WTC11 (cell line): ENCODE measurements at regions not wholly inside any gene's neighbourhood (a gene's known extent, or its start where the extent isn't known, plus 50 kb on each side); places are given as distances from the start of the nearest gene placed in this dataset.
A peak's percentile ranks its signal among the peaks of the same experiment; 100 is the strongest.

ENCODE experiments used
- ATAC-seq: fragments of 200-7000 bp; cut with Tn5 transposase; 2 replicates; pipeline ENCODE4 v1.10.0; 2021; ENCODE audit warnings: mild to moderate bottlenecking, moderate library complexity
- CTCF ChIA-PET: fragments of 300-600 bp; sonication (Branson Sonifier 250); formaldehyde crosslinking; loops from one replicate; lab custom pipeline; 2021; ENCODE audit warnings: antibody characterized with exemption; lab: Charles Lee
- POLR2A ChIA-PET: fragments of 350-600 bp; sonication (Branson Sonifier 250); formaldehyde crosslinking; loops from one replicate; lab custom pipeline; 2021; ENCODE audit warnings: antibody characterized with exemption; lab: Charles Lee
- DNase-seq: peaks from one replicate; pipeline ENCODE4 v3.0.0; 2021; ENCODE audit warnings: low spot score
- H3K27ac Mint-ChIP-seq: 2 replicates; pipeline ENCODE4 v1.8.0; 2021; ENCODE audit warnings: mixed read lengths
- H3K27me3 Mint-ChIP-seq: 2 replicates; pipeline ENCODE4 v1.8.0; 2021; ENCODE audit warnings: low read depth, mild to moderate bottlenecking, moderate library complexity, mixed read lengths
- H3K36me3 Mint-ChIP-seq: 2 replicates; pipeline ENCODE4 v1.8.0; 2021; ENCODE audit warnings: mixed read lengths
- H3K4me1 Mint-ChIP-seq: 2 replicates; pipeline ENCODE4 v1.8.0; 2022; ENCODE audit warnings: mixed read lengths
- H3K4me3 Mint-ChIP-seq: 2 replicates; pipeline ENCODE4 v1.8.0; 2021; ENCODE audit warnings: mild to moderate bottlenecking, moderate library complexity, mixed read lengths
- H3K9me3 Mint-ChIP-seq: 2 replicates; pipeline ENCODE4 v1.8.0; 2021; ENCODE audit warnings: mixed read lengths
- ATF2 ChIP-seq: sonication (generic); formaldehyde crosslinking; IDR thresholded peaks from 2 replicates; pipeline ENCODE4 v1.8.1; 2022; ENCODE audit warnings: low read depth, missing genetic modification reagents, borderline replicate concordance
- CBFB ChIP-seq: sonication (generic); formaldehyde crosslinking; IDR thresholded peaks from 2 replicates; pipeline ENCODE4 v1.8.1; 2022; ENCODE audit warnings: mild to moderate bottlenecking, low read depth, missing genetic modification reagents
- CDX4 ChIP-seq: fragments of 250-450 bp; sonication (Bioruptor Pico); IDR thresholded peaks from 2 replicates; pipeline ENCODE4 v1.9.0; 2021; ENCODE audit warnings: moderate library complexity, mild to moderate bottlenecking, inconsistent platforms, borderline replicate concordance
- CTCF ChIP-seq: fragments of 200-600 bp; IDR thresholded peaks from 2 replicates; pipeline ENCODE4 v1.8.0; 2022; ENCODE audit warnings: antibody characterized with exemption
- FOXP1 ChIP-seq: sonication (generic); formaldehyde crosslinking; IDR thresholded peaks from 2 replicates; pipeline ENCODE4 v1.8.0; 2022; ENCODE audit warnings: missing genetic modification reagents, mild to moderate bottlenecking, moderate library complexity, borderline replicate concordance
- FOXP4 ChIP-seq: sonication (generic); formaldehyde crosslinking; IDR thresholded peaks from 2 replicates; pipeline ENCODE4 v1.8.0; 2022; ENCODE audit warnings: mild to moderate bottlenecking, missing genetic modification reagents
- GRHL2 ChIP-seq: fragments of 250-450 bp; sonication (Bioruptor Pico); IDR thresholded peaks from 2 replicates; pipeline ENCODE4 v1.8.0; 2022; ENCODE audit warnings: mild to moderate bottlenecking, moderate library complexity; ENCODE audit not compliant: insufficient replicate concordance, severe bottlenecking
- MAX ChIP-seq: sonication (generic); formaldehyde crosslinking; IDR thresholded peaks from 2 replicates; pipeline ENCODE4 v1.8.0; 2022; ENCODE audit warnings: mild to moderate bottlenecking, missing genetic modification reagents
- MXD4 ChIP-seq: fragments of 250-450 bp; sonication (Bioruptor Pico); IDR thresholded peaks from 2 replicates; pipeline ENCODE4 v1.8.0; 2021; ENCODE audit warnings: mild to moderate bottlenecking, moderate library complexity, borderline replicate concordance
- NR1H2 ChIP-seq: sonication (generic); formaldehyde crosslinking; IDR thresholded peaks from 2 replicates; pipeline ENCODE4 v1.9.0; 2021; ENCODE audit warnings: mild to moderate bottlenecking, moderate library complexity, missing genetic modification reagents
- NR2C2 ChIP-seq: sonication (generic); formaldehyde crosslinking; IDR thresholded peaks from 2 replicates; pipeline ENCODE4 v1.8.0; 2022; ENCODE audit warnings: mild to moderate bottlenecking, missing genetic modification reagents
- PRRX2 ChIP-seq: fragments of 250-450 bp; sonication (Bioruptor Pico); IDR thresholded peaks from 2 replicates; pipeline ENCODE4 v1.8.0; 2021; ENCODE audit warnings: mild to moderate bottlenecking
- RELA ChIP-seq: sonication (generic); formaldehyde crosslinking; IDR thresholded peaks from 2 replicates; pipeline ENCODE4 v1.8.1; 2022; ENCODE audit warnings: missing genetic modification reagents, mild to moderate bottlenecking, borderline replicate concordance
- RORB ChIP-seq: fragments of 250-450 bp; sonication (Bioruptor Pico); IDR thresholded peaks from 2 replicates; pipeline ENCODE4 v1.9.0; 2021; ENCODE audit warnings: mild to moderate bottlenecking
- SMAD3 ChIP-seq: sonication (generic); formaldehyde crosslinking; IDR thresholded peaks from 2 replicates; pipeline ENCODE4 v1.8.0; 2022; ENCODE audit warnings: missing genetic modification reagents, mild to moderate bottlenecking, borderline replicate concordance
- SOX15 ChIP-seq: fragments of 250-450 bp; sonication (Bioruptor Pico); IDR thresholded peaks from 2 replicates; pipeline ENCODE4 v1.9.0; 2021; ENCODE audit warnings: mild to moderate bottlenecking
- TEAD1 ChIP-seq: sonication (generic); formaldehyde crosslinking; IDR thresholded peaks from 2 replicates; pipeline ENCODE4 v1.8.0; 2022; ENCODE audit warnings: mild to moderate bottlenecking, missing genetic modification reagents
- USF2 ChIP-seq: sonication (generic); formaldehyde crosslinking; IDR thresholded peaks from 2 replicates; pipeline ENCODE4 v1.8.1; 2023; ENCODE audit warnings: mild to moderate bottlenecking, missing genetic modification reagents, moderate library complexity
- ZMAT4 ChIP-seq: fragments of 250-450 bp; sonication (Bioruptor Pico); IDR thresholded peaks from 2 replicates; pipeline ENCODE4 v1.9.0; 2021; ENCODE audit warnings: mild to moderate bottlenecking
- ZNF219 ChIP-seq: sonication (generic); formaldehyde crosslinking; IDR thresholded peaks from 2 replicates; pipeline ENCODE4 v1.8.0; 2023; ENCODE audit warnings: missing genetic modification reagents, mild to moderate bottlenecking, borderline replicate concordance
- ZNF425 ChIP-seq: fragments of 250-450 bp; sonication (Bioruptor Pico); conservative IDR thresholded peaks from 2 replicates; pipeline ENCODE4 v1.9.0; 2021; ENCODE audit warnings: mild to moderate bottlenecking
- ZNF512 ChIP-seq: sonication (generic); formaldehyde crosslinking; IDR thresholded peaks from 2 replicates; pipeline ENCODE4 v1.8.1; 2022; ENCODE audit warnings: missing genetic modification reagents, borderline replicate concordance

- CTCF ChIA-PET, result no interaction called here
- TF ChIP-seq TEAD1 (CRISPR knock-in tag), result no peak
- no peak for TF ChIP-seq USF2 (CRISPR knock-in tag)
- TF ChIP-seq FOXP1 (CRISPR knock-in tag), result no peak
- TF ChIP-seq PRRX2, result no peak
- TF ChIP-seq ATF2 (CRISPR knock-in tag), result no peak
- peaks cover 9% of the 10 kb centered on the region; the same call in 1 of the 2 replicates for H3K27me3 Mint-ChIP-seq
- peaks cover 22% of the 10 kb centered on the region for H3K4me1 Mint-ChIP-seq
- peak; percentile 50 for ATAC-seq
- peaks cover 39% of the 10 kb centered on the region for H3K9me3 Mint-ChIP-seq
- H3K27ac Mint-ChIP-seq, result no peak overlapping the region
- H3K36me3 Mint-ChIP-seq, result peaks cover 32% of the 10 kb centered on the region
- no peak overlapping the region for H3K4me3 Mint-ChIP-seq
- DNase-seq, result no peak
- POLR2A ChIA-PET, result no interaction called here
Observed at GRCh38 chr3:135582800-135583199, 382.7 kb upstream of the PPP2R3A start.

- Mint-ChIP-seq H3K27ac (no peak overlapping the region), H3K9me3 (peaks cover 18% of the 10 kb centered on the region), H3K4me1 (peaks cover 39% of the 10 kb centered on the region), H3K27me3 (no peaks in the 10 kb centered on the region), H3K36me3 (no peaks in the 10 kb centered on the region), H3K4me3 (no peak overlapping the region)
- TF ChIP-seq ZNF512 (CRISPR knock-in tag) (no peak), CTCF (no peak), SMAD3 (CRISPR knock-in tag) (no peak), ZNF219 (CRISPR knock-in tag) (no peak), GRHL2 (CRISPR knock-in tag) (no peak), CDX4 (CRISPR knock-in tag) (no peak)
- ChIA-PET CTCF (no interaction called here), POLR2A (no interaction called here)
- no peak for ATAC-seq
- DNase-seq, result no peak
Observed at GRCh38 chr3:135596563-135596962, 369.0 kb upstream of the PPP2R3A start.

- peaks cover 6% of the 10 kb centered on the region for H3K9me3 Mint-ChIP-seq
- no peaks in the 10 kb centered on the region for H3K36me3 Mint-ChIP-seq
- no peak overlapping the region for H3K27ac Mint-ChIP-seq
- H3K27me3 Mint-ChIP-seq, result no peaks in the 10 kb centered on the region
- ATAC-seq, result no peak
- peaks cover 35% of the 10 kb centered on the region for H3K4me1 Mint-ChIP-seq
- CTCF ChIA-PET, result no interaction called here
- H3K4me3 Mint-ChIP-seq, result no peak overlapping the region
- DNase-seq, result no peak
- POLR2A ChIA-PET, result no interaction called here
- no peak for TF ChIP-seq RORB (CRISPR knock-in tag)
- no peak for TF ChIP-seq MAX (CRISPR knock-in tag)
- no peak for TF ChIP-seq FOXP4 (CRISPR knock-in tag)
- TF ChIP-seq NR2C2, result no peak
- no peak for TF ChIP-seq SOX15 (CRISPR knock-in tag)
- TF ChIP-seq NR1H2, result no peak
- TF ChIP-seq RELA (CRISPR knock-in tag), result no peak
- no peak for TF ChIP-seq ZNF425 (CRISPR knock-in tag)
- no peak for TF ChIP-seq MXD4 (CRISPR knock-in tag)
- no peak for TF ChIP-seq ZMAT4 (CRISPR knock-in tag)
- no peak for TF ChIP-seq CBFB (CRISPR knock-in tag)
Observed at GRCh38 chr3:135597855-135598254, 367.7 kb upstream of the PPP2R3A start.
